ENCODE measurements at regions not wholly inside any gene's neighbourhood (a gene's known extent, or its start where the extent isn't known, plus 50 kb on each side); places are given as distances from the start of the nearest gene placed in this dataset.
"Not testable (repeated sequence)": the region's sequence is repeated elsewhere in the genome, so short reads cannot be mapped to it uniquely, and the experiment has no call there.

- Mint-ChIP-seq H3K36me3 (ENCODE audit: low read depth) (no peaks in the 10 kb centered on the region), H3K4me3 (no peak overlapping the region), H3K9me3 (no peaks in the 10 kb centered on the region), H3K27me3 (ENCODE audit: insufficient read depth) (no peaks in the 10 kb centered on the region), H3K4me1 (ENCODE audit: low read depth) (no peaks in the 10 kb centered on the region), H3K27ac (no peak overlapping the region; the same call in 1 of the 2 replicates)
- TF ChIP-seq, protein P1, sequence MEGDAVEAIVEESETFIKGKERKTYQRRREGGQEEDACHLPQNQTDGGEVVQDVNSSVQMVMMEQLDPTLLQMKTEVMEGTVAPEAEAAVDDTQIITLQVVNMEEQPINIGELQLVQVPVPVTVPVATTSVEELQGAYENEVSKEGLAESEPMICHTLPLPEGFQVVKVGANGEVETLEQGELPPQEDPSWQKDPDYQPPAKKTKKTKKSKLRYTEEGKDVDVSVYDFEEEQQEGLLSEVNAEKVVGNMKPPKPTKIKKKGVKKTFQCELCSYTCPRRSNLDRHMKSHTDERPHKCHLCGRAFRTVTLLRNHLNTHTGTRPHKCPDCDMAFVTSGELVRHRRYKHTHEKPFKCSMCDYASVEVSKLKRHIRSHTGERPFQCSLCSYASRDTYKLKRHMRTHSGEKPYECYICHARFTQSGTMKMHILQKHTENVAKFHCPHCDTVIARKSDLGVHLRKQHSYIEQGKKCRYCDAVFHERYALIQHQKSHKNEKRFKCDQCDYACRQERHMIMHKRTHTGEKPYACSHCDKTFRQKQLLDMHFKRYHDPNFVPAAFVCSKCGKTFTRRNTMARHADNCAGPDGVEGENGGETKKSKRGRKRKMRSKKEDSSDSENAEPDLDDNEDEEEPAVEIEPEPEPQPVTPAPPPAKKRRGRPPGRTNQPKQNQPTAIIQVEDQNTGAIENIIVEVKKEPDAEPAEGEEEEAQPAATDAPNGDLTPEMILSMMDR (IDR thresholded peaks at IDR 0.05): no peak
- no peak for DNase-seq
Measured at GRCh38 chr10:3955955-3956617, 171.1 kb upstream of the KLF6 start.

- DNase-seq: no peak
Measured at GRCh38 chr10:3955493-3955892, 170.5 kb upstream of the KLF6 start.

GRCh38 chr10:3954615-3955014 is 169.6 kb upstream of the KLF6 start:
- Mint-ChIP-seq H3K4me1 (ENCODE audit: low read depth) (no peaks in the 10 kb centered on the region), H3K9me3 (no peaks in the 10 kb centered on the region), H3K4me3 (no peak overlapping the region), H3K27me3 (ENCODE audit: insufficient read depth) (no peaks in the 10 kb centered on the region), H3K27ac (no peak overlapping the region), H3K36me3 (ENCODE audit: low read depth) (no peaks in the 10 kb centered on the region)
- TF ChIP-seq, protein P1 (IDR thresholded peaks at IDR 0.05): no peak
- DNase-seq: no peak

More at GRCh38 chr10:3955493-3955892, 170.5 kb upstream of the KLF6 start:
- TF ChIP-seq, protein P1 (IDR thresholded peaks at IDR 0.05): no peak
- Mint-ChIP-seq H3K27ac (no peak overlapping the region), H3K4me3 (no peak overlapping the region), H3K9me3 (no peaks in the 10 kb centered on the region), H3K27me3 (ENCODE audit: insufficient read depth) (no peaks in the 10 kb centered on the region), H3K36me3 (ENCODE audit: low read depth) (no peaks in the 10 kb centered on the region), H3K4me1 (ENCODE audit: low read depth) (no peaks in the 10 kb centered on the region)

GRCh38 chr10:3954007-3954406 is 169.0 kb upstream of the KLF6 start:
- H3K36me3 Mint-ChIP-seq (ENCODE audit: low read depth); H3K27me3 Mint-ChIP-seq (ENCODE audit: insufficient read depth); DNase-seq; H3K4me1 Mint-ChIP-seq (ENCODE audit: low read depth); H3K27ac Mint-ChIP-seq; H3K9me3 Mint-ChIP-seq; H3K4me3 Mint-ChIP-seq: not testable (repeated sequence)

DNA sequence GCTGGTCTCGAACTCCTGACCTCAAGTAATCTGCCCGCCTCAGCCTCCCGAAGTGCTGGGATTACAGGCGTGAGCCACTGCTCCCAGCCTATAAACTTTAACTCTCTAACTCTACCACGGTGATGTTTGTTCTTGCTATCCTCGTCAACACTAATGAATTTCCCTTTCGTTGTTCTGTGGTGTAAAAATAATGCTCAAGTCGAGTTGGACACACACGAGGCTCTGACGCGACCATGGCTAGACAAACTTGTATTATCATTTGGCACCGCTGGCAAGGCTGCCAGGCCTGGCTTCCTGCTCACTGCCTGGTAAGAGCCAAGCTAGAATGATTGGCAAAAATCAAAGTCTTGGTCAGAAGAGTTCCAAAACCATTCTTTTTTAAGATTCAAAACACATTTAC is 167.0 kb upstream of the KLF6 start:
- H3K27me3 Mint-ChIP-seq (ENCODE audit: insufficient read depth): no peaks in the 10 kb centered on the region
- peaks cover 6% of the 10 kb centered on the region for H3K4me1 Mint-ChIP-seq (ENCODE audit: low read depth)
- DNase-seq: no peak
- no peak overlapping the region for H3K27ac Mint-ChIP-seq
- 0 out of 2 replicates have a peak, but pooled peaks cover 5% of the 10 kb centered on the region for H3K36me3 Mint-ChIP-seq (ENCODE audit: low read depth)
- no peak overlapping the region for H3K4me3 Mint-ChIP-seq
- TF ChIP-seq, protein P1 (IDR thresholded peaks at IDR 0.05): no peak
- H3K9me3 Mint-ChIP-seq: no peaks in the 10 kb centered on the region

- peaks cover 18% of the 10 kb centered on the region for H3K4me1 Mint-ChIP-seq (ENCODE audit: low read depth)
- H3K27me3 Mint-ChIP-seq (ENCODE audit: insufficient read depth): no peaks in the 10 kb centered on the region
- 0 out of 2 replicates have a peak, but pooled peaks cover 5% of the 10 kb centered on the region for H3K36me3 Mint-ChIP-seq (ENCODE audit: low read depth)
- no peak overlapping the region for H3K4me3 Mint-ChIP-seq
- TF ChIP-seq, protein P1 (IDR thresholded peaks at IDR 0.05): no peak
- H3K27ac Mint-ChIP-seq: no peak overlapping the region
- DNase-seq: no peak
- no peaks in the 10 kb centered on the region for H3K9me3 Mint-ChIP-seq
Measured at GRCh38 chr10:3950676-3951275, 165.8 kb upstream of the KLF6 start.

Data from HFFc6 (cell line).